ENCODE measurements at regions not wholly inside any gene's neighbourhood (a gene's known extent, or its start where the extent isn't known, plus 50 kb on each side); places are given as distances from the start of the nearest gene placed in this dataset.

GRCh38 chrX:151081016-151081415 is 95.4 kb upstream of the GPR50 start:
- no peak for TF ChIP-seq TSHZ2 (CRISPR knock-in tag; IDR thresholded peaks at IDR 0.05)
- TF ChIP-seq, protein P1, sequence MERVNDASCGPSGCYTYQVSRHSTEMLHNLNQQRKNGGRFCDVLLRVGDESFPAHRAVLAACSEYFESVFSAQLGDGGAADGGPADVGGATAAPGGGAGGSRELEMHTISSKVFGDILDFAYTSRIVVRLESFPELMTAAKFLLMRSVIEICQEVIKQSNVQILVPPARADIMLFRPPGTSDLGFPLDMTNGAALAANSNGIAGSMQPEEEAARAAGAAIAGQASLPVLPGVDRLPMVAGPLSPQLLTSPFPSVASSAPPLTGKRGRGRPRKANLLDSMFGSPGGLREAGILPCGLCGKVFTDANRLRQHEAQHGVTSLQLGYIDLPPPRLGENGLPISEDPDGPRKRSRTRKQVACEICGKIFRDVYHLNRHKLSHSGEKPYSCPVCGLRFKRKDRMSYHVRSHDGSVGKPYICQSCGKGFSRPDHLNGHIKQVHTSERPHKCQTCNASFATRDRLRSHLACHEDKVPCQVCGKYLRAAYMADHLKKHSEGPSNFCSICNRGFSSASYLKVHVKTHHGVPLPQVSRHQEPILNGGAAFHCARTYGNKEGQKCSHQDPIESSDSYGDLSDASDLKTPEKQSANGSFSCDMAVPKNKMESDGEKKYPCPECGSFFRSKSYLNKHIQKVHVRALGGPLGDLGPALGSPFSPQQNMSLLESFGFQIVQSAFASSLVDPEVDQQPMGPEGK (CRISPR knock-in tag; IDR thresholded peaks at IDR 0.05; ENCODE audit: borderline replicate concordance) = no peak
- ATAC-seq = no peak

- ATAC-seq = peak; percentile 97
- no peak for TF ChIP-seq OSR1 (CRISPR knock-in tag; IDR thresholded peaks at IDR 0.05)
- TF ChIP-seq TOX (CRISPR knock-in tag; IDR thresholded peaks at IDR 0.05; ENCODE audit: borderline replicate concordance) = no peak
- no peak for TF ChIP-seq BACH2 (CRISPR knock-in tag; IDR thresholded peaks at IDR 0.05; ENCODE audit: borderline replicate concordance)
- TF ChIP-seq, protein P2, sequence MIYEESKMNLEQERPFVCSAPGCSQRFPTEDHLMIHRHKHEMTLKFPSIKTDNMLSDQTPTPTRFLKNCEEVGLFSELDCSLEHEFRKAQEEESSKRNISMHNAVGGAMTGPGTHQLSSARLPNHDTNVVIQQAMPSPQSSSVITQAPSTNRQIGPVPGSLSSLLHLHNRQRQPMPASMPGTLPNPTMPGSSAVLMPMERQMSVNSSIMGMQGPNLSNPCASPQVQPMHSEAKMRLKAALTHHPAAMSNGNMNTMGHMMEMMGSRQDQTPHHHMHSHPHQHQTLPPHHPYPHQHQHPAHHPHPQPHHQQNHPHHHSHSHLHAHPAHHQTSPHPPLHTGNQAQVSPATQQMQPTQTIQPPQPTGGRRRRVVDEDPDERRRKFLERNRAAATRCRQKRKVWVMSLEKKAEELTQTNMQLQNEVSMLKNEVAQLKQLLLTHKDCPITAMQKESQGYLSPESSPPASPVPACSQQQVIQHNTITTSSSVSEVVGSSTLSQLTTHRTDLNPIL (CRISPR knock-in tag; IDR thresholded peaks at IDR 0.05; ENCODE audit: low read depth) = no peak
Measured at GRCh38 chrX:151082077-151082948, 94.1 kb upstream of the GPR50 start.

GRCh38 chrX:151084454-151084853 is 91.9 kb upstream of the GPR50 start:
- TF ChIP-seq RARB (CRISPR knock-in tag; IDR thresholded peaks at IDR 0.05) (no peak), TOX (CRISPR knock-in tag; IDR thresholded peaks at IDR 0.05; ENCODE audit: borderline replicate concordance) (no peak), SNAI2 (CRISPR knock-in tag; IDR thresholded peaks at IDR 0.05) (no peak), TCF4 (CRISPR knock-in tag; IDR thresholded peaks at IDR 0.05; ENCODE audit: borderline replicate concordance) (no peak)
- TF ChIP-seq, protein P2 (CRISPR knock-in tag; IDR thresholded peaks at IDR 0.05; ENCODE audit: low read depth) = no peak
- no peak for ATAC-seq

- ATAC-seq = no peak
- TF ChIP-seq ZC3H10 (CRISPR knock-in tag; IDR thresholded peaks at IDR 0.05) = no peak
- TF ChIP-seq PPARA (CRISPR knock-in tag; IDR thresholded peaks at IDR 0.05; ENCODE audit: borderline replicate concordance) = no peak
- no peak for TF ChIP-seq ZFP30 (CRISPR knock-in tag; IDR thresholded peaks at IDR 0.05)
Measured at GRCh38 chrX:151085207-151085606, 91.2 kb upstream of the GPR50 start.

DNA sequence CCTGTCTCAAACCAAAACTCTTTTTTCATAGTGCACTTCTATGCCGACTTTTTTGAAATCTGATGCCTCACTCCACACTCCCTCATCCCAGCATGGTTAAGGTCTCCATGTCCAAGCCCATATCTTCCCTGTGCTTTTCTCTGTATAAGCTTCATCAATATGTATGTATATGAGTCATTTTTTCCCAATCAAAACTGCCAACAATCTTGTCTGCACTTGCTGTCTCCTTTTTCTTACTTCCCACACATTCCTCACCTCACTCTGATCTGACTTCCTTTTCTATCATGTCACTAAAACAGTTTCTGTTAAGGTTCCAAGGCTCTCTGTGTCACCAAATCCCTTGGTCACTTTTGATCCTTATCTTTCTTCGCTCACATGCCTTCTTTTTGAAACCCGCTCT is 88.2 kb upstream of the GPR50 start:
- ATAC-seq = no peak
- TF ChIP-seq CSDC2 (CRISPR knock-in tag; IDR thresholded peaks at IDR 0.05) (no peak), TCF4 (CRISPR knock-in tag; IDR thresholded peaks at IDR 0.05; ENCODE audit: borderline replicate concordance) (no peak), ZNF70 (CRISPR knock-in tag; IDR thresholded peaks at IDR 0.05) (no peak), TOX (CRISPR knock-in tag; IDR thresholded peaks at IDR 0.05; ENCODE audit: borderline replicate concordance) (no peak), ISL1 (CRISPR knock-in tag; IDR thresholded peaks at IDR 0.05) (no peak), ESRRG (CRISPR knock-in tag; IDR thresholded peaks at IDR 0.05) (no peak), RARB (CRISPR knock-in tag; IDR thresholded peaks at IDR 0.05) (no peak), ZFP30 (CRISPR knock-in tag; IDR thresholded peaks at IDR 0.05) (no peak), SNAI2 (CRISPR knock-in tag; IDR thresholded peaks at IDR 0.05) (no peak), POU6F1 (CRISPR knock-in tag; IDR thresholded peaks at IDR 0.05; ENCODE audit: borderline replicate concordance, low read depth) (no peak), ZC3H10 (CRISPR knock-in tag; IDR thresholded peaks at IDR 0.05) (no peak), ZNF565 (CRISPR knock-in tag; conservative IDR thresholded peaks at IDR 0.05; ENCODE audit: low read depth) (no peak)
- TF ChIP-seq, protein P3, sequence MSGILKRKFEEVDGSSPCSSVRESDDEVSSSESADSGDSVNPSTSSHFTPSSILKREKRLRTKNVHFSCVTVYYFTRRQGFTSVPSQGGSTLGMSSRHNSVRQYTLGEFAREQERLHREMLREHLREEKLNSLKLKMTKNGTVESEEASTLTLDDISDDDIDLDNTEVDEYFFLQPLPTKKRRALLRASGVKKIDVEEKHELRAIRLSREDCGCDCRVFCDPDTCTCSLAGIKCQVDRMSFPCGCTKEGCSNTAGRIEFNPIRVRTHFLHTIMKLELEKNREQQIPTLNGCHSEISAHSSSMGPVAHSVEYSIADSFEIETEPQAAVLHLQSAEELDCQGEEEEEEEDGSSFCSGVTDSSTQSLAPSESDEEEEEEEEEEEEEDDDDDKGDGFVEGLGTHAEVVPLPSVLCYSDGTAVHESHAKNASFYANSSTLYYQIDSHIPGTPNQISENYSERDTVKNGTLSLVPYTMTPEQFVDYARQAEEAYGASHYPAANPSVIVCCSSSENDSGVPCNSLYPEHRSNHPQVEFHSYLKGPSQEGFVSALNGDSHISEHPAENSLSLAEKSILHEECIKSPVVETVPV (CRISPR knock-in tag; IDR thresholded peaks at IDR 0.05) = no peak
- TF ChIP-seq, protein P2 (CRISPR knock-in tag; IDR thresholded peaks at IDR 0.05; ENCODE audit: low read depth) = no peak
